HG03460 (cell line): ENCODE measurements at regions not wholly inside any gene's neighbourhood (a gene's known extent, or its start where the extent isn't known, plus 50 kb on each side); places are given as distances from the start of the nearest gene placed in this dataset.

ENCODE experiments used
- ATAC-seq: cut with Tn5 transposase; IDR thresholded peaks from one replicate; pipeline ENCODE4 v1.9.1; 2021; ENCODE audit not compliant: unreplicated experiment

GRCh38 chr7:39883812-39884390, 66.2 kb upstream of the CDK13 start:
- ATAC-seq = no peak

GRCh38 chr7:39888171-39888853, 61.7 kb upstream of the CDK13 start:
- ATAC-seq = no peak

- no peak for ATAC-seq
Measured at GRCh38 chr7:39890411-39890810, 59.6 kb upstream of the CDK13 start.

DNA sequence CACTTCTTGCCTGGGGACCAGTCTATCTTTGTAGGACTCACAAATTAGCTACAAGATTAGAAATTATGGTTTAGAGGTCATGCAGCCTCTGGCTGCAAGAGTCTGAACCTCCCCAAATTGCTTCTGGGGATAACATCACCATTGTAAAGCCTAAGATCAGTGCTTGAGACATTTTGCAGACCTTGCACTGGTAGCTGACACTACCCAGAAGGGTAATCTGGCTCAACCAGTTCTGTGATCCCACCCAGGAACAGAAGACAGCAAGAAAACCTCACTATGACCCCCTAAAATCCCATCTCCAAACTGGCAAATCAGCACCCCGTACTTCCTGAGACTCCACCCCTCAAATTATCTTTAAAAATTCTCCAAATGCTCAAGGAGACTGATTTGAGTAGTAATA, 58.2 kb upstream of the CDK13 start:
- no peak for ATAC-seq

DNA sequence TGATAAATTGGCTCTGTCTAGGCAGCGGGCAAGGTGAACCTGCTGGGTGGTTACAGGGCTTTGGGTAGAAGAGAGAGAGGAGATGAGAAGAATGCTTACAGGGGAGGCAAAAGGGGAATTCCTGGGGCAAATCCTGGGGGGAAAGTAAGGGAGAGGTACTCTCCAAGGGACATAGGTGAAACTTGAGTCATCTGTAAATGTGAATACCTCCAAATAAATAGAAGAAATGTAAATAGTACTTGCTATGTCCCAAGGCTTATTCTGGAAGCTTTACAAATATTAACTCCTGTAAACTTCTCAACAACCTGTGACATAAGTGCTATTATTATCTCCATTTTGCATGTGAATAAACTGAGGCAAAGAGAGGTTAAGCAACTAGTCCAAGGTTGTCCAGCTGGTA, 57.7 kb upstream of the CDK13 start:
- no peak for ATAC-seq

- ATAC-seq = no peak
Measured at GRCh38 chr7:39894904-39895303, 55.2 kb upstream of the CDK13 start.

GRCh38 chr7:39896840-39897239, 53.2 kb upstream of the CDK13 start:
- ATAC-seq = no peak

DNA sequence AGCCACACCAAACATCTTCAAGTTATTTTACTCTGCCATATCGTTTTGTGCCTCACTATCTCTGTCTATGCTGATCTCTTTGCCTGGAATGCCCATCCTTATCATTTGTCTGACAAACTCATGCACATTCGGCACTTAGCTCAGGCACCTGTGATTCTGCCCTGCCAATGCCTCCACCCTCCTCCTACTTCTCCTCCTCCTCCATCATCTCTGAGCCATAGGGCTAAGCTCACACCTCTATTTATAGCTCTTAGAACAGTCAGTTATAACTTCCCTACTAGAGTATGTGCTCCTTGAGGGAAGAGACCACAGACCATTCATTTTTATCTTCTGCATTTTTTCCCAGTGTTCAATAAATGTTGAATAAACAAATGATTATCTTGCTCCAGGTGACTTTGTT, 51.2 kb upstream of the CDK13 start:
- ATAC-seq = no peak
